Aorta (tissue), 5 donors: ENCODE measurements at regions not wholly inside any gene's neighbourhood (a gene's known extent, or its start where the extent isn't known, plus 50 kb on each side); places are given as distances from the start of the nearest gene placed in this dataset.
"Not testable (repeated sequence)": the region's sequence is repeated elsewhere in the genome, so short reads cannot be mapped to it uniquely, and the experiment has no call there.

Source experiments
- ATAC-seq: fragments of 200-7000 bp; cut with Tn5 transposase; one replicate; pipeline ENCODE4 v1.9.1; 2022; ENCODE audit warnings: moderate library complexity; ENCODE audit not compliant: low FRiP score
- DNase-seq, 2 donors: peaks; one replicate each; pipeline ENCODE4 v3.0.0-alpha.2; 2020
- H3K27ac ChIP-seq, 2 donors: one replicate each; pipeline ENCODE4 v1.5.1; 2013; ENCODE audit warnings: low read length in 2 of 2, mild to moderate bottlenecking in 2 of 2, moderate library complexity in 2 of 2, control low read depth in 1 of 2, inconsistent platforms in 1 of 2, low read depth in 1 of 2
- H3K27me3 ChIP-seq, 2 donors: one replicate each; pipeline ENCODE4 v1.6.1; 2013; ENCODE audit warnings: control low read depth in 1 of 2, low read length in 1 of 2, mild to moderate bottlenecking in 1 of 2, moderate library complexity in 1 of 2; ENCODE audit not compliant: insufficient read depth in 2 of 2, control insufficient read depth in 1 of 2
- H3K36me3 ChIP-seq, 2 donors: one replicate each; pipeline ENCODE4 v1.6.1; 2013; ENCODE audit warnings: control low read depth in 1 of 2, low read length in 1 of 2, mild to moderate bottlenecking in 1 of 2; ENCODE audit not compliant: insufficient read depth in 2 of 2, control insufficient read depth in 1 of 2
- H3K4me1 ChIP-seq, 2 donors: one replicate each; pipeline ENCODE4 v1.6.1; 2013; ENCODE audit warnings: low read length in 2 of 2, control low read depth in 1 of 2, mild to moderate bottlenecking in 1 of 2, moderate library complexity in 1 of 2; ENCODE audit not compliant: insufficient read depth in 2 of 2, control insufficient read depth in 1 of 2
- H3K4me3 ChIP-seq, 2 donors: one replicate each; pipeline ENCODE4 v1.5.1; 2013; ENCODE audit warnings: low read length in 2 of 2, control low read depth in 1 of 2, mild to moderate bottlenecking in 1 of 2
- H3K9me3 ChIP-seq: one replicate; pipeline ENCODE4 v1.6.1; 2013; ENCODE audit warnings: mild to moderate bottlenecking, low read length; ENCODE audit not compliant: control insufficient read depth
- WGBS, 2 donors: extraction: QIAGEN DNeasy Blood & Tissue Kit; methylation state at CpG; one replicate each; pipeline ENCODE4 v1.1.7; 2013; 5-methylcytosine and 5-hydroxymethylcytosine counted together
- intact Hi-C, 2 donors: fragments of 100-400 bp; cut with DNase I; formaldehyde crosslinking; loops; one replicate each; pipeline versions ENCODE4 v1.14.2 to v1.15.0; 2022
- donor health status: healthy with polysubstance abuse.
- donor health status: Bipolar disorder and iron deficiency.
- donor health status: DM: no; HTN: no; CAD: no.
- donor health status: DM: no; HTN: no; CAD: no.
- donor health status: DM: yes; HTN: yes; CAD: no.

GRCh38 chr4:20196476-20196875, 55.2 kb upstream of the SLIT2 start:
- ATAC-seq (no peak), DNase-seq (no peak)
- Histone ChIP-seq H3K27me3 (no peaks in the 10 kb centered on the region), H3K36me3 (no peaks in the 10 kb centered on the region), H3K4me1 (no peaks in the 10 kb centered on the region), H3K9me3 (no peaks in the 10 kb centered on the region), H3K4me3 (no peak overlapping the region), H3K27ac (no peak overlapping the region)
- intact Hi-C loops, result no loop called here
- 92 to 93% methylated on average over 4 of the region's 4 CpGs for WGBS, 2 donors

DNA sequence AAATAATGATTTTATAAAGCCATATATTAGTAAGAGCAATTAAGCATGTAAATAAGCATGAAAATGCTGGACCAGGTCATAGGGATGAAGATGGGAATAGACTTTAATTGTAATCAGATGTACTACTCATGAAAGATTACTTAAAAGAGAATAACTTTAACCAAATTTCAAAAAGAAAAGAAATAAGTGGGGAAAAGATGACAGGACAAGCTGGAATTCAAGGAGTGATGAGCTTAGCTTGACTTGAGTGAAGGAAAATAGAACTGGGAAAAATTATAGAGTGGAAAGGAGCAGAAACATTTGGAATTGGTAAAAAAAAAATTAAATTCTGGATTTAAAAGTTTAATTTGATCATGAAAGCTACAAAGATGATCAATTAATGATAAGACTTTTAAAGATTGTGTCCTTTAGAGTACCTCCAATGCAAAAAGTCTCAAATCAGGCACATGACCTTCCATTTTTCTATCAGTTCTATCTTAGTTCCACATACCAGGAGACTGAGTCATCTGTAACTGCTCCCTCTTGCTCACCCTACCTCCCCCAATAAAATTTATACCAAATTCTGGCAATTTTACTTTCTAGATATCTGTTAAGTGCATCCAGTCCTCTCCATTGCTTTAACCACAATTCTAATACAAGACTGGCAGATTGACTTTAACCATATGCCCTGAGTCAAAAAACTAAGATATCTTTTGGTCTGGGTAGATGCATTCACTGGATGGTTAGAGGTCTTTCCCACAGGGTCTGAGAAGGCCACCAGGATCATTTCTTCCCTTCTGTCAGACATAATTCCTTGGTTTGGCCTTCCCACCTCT, 56.4 kb upstream of the SLIT2 start:
- H3K27me3 ChIP-seq, result no peaks in the 10 kb centered on the region
- H3K27ac ChIP-seq, result no peak overlapping the region
- no peaks in the 10 kb centered on the region for H3K4me1 ChIP-seq
- H3K9me3 ChIP-seq, result no peaks in the 10 kb centered on the region
- ATAC-seq (no peak), DNase-seq (no peak)
- H3K4me3 ChIP-seq, result no peak overlapping the region
- no peaks in the 10 kb centered on the region for H3K36me3 ChIP-seq
- intact Hi-C loops, result no loop called here

- Histone ChIP-seq H3K4me1 (no peaks in the 10 kb centered on the region), H3K4me3 (no peak overlapping the region), H3K36me3 (no peaks in the 10 kb centered on the region), H3K9me3 (no peaks in the 10 kb centered on the region), H3K27ac (no peak overlapping the region), H3K27me3 (no peaks in the 10 kb centered on the region)
- 75 to 83% methylated on average over 1 of the region's 1 CpG for WGBS, 2 donors
- ATAC-seq, result peak; percentile 74
- DNase-seq, result no peak
- intact Hi-C loops, result no loop called here
These were observed 57.3 kb upstream of the SLIT2 start for GRCh38 chr4:20194123-20195013.

GRCh38 chr4:20193141-20193936, 58.4 kb upstream of the SLIT2 start:
- H3K27ac ChIP-seq, result no peak overlapping the region
- WGBS, 2 donors, result 77 to 78% methylated on average over 5 of the region's 5 CpGs
- no peaks in the 10 kb centered on the region for H3K4me1 ChIP-seq
- ATAC-seq (no peak), DNase-seq (no peak)
- no peaks in the 10 kb centered on the region for H3K36me3 ChIP-seq
- H3K9me3 ChIP-seq, result no peaks in the 10 kb centered on the region
- intact Hi-C loops, result no loop called here
- H3K27me3 ChIP-seq, result no peaks in the 10 kb centered on the region
- H3K4me3 ChIP-seq, result no peak overlapping the region

DNA sequence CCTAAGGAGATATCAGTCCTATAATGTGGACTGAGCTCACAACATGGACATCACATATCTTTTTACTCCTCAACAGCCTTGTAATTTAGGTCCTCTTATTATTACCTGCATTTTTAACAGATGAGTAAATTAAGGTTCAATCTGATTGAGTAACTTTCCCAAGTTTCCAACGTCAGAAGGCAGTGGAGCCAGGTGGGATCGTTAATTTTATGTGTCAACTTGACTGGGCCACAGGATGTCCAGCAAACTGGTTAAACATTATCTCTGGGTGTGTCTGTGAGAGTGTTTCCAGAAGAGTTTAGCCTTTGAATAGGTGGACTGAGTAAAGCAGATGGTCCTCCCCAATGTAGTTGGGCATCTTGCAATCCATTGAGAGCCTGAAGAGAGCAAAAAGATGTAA, 59.0 kb upstream of the SLIT2 start:
- H3K27ac ChIP-seq, result no peak overlapping the region
- intact Hi-C loops, result no loop called here
- no peak for ATAC-seq
- no peak for DNase-seq
- H3K4me1 ChIP-seq, result no peaks in the 10 kb centered on the region
- no peaks in the 10 kb centered on the region for H3K36me3 ChIP-seq
- WGBS, 2 donors, result 91 to 92% methylated on average over 2 of the region's 2 CpGs
- no peak overlapping the region for H3K4me3 ChIP-seq
- no peaks in the 10 kb centered on the region for H3K27me3 ChIP-seq
- H3K9me3 ChIP-seq, result no peaks in the 10 kb centered on the region

- Histone ChIP-seq H3K36me3 (no peaks in the 10 kb centered on the region), H3K9me3 (no peaks in the 10 kb centered on the region), H3K4me1 (no peaks in the 10 kb centered on the region), H3K27me3 (no peaks in the 10 kb centered on the region), H3K27ac (no peak overlapping the region), H3K4me3 (no peak overlapping the region)
- ATAC-seq (no peak), DNase-seq (no peak)
- WGBS, 2 donors, result 44 to 49% methylated on average over 2 of the region's 2 CpGs
- intact Hi-C loops, result no loop called here
These were observed 66.6 kb upstream of the SLIT2 start for GRCh38 chr4:20185103-20185502.

- H3K4me3 ChIP-seq, H3K9me3 ChIP-seq, DNase-seq, intact Hi-C loops, H3K27me3 ChIP-seq, H3K4me1 ChIP-seq, ATAC-seq, H3K27ac ChIP-seq, H3K36me3 ChIP-seq: not testable (repeated sequence)
- 58 to 64% methylated on average over 5 of the region's 5 CpGs for WGBS, 2 donors
These were observed 68.6 kb upstream of the SLIT2 start for GRCh38 chr4:20183131-20183530.

DNA sequence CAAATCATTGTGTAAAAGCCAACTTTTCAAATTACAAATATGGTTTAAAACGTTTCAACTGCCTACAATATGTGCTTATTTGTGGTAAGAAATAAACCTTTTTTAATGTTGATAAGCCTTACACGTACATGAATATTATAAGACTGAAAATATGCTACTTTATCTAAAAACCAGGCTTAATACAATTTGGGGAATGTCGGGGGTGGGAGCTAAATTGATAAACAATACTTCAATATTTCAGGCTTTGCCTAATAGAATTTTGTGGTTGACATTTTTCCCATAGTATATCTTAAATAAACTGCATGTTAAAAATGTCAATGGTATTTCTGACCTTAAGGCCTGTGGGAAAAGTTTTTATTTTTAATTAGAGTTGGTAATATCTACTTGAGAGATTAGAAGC, 69.8 kb upstream of the SLIT2 start:
- no peak overlapping the region for H3K27ac ChIP-seq
- no peaks in the 10 kb centered on the region for H3K4me1 ChIP-seq
- H3K27me3 ChIP-seq, result no peaks in the 10 kb centered on the region
- ATAC-seq, result no peak
- 18 to 20% methylated on average over 3 of the region's 3 CpGs for WGBS, 2 donors
- no peaks in the 10 kb centered on the region for H3K36me3 ChIP-seq
- no peak overlapping the region for H3K4me3 ChIP-seq
- intact Hi-C loops, result no loop called here
- no peaks in the 10 kb centered on the region for H3K9me3 ChIP-seq
- DNase-seq, result no peak
